Liver (tissue), 3 donors: ENCODE measurements at regions not wholly inside any gene's neighbourhood (a gene's known extent, or its start where the extent isn't known, plus 50 kb on each side); places are given as distances from the start of the nearest gene placed in this dataset.

Experiments
- CTCF ChIP-seq: fragments of 150-350 bp; IDR thresholded peaks from 2 replicates; pipeline ENCODE4 v1.5.1; 2017; ENCODE audit warnings: improper control_type of control experiment, low read depth, low read length; ENCODE audit not compliant: missing input control
- FOXA2 ChIP-seq: IDR thresholded peaks from 2 replicates; pipeline ENCODE4 v1.6.1; 2016; ENCODE audit warnings: antibody characterized with exemption
- GABPA ChIP-seq, 2 donors: IDR thresholded peaks in 1 of 2; conservative IDR thresholded peaks in 1 of 2; 2 replicates each; pipeline ENCODE4 v1.6.1; 2016; ENCODE audit warnings: antibody characterized with exemption in 2 of 2, mild to moderate bottlenecking in 1 of 2, moderate library complexity in 1 of 2
- JUND ChIP-seq, 2 donors: IDR thresholded peaks; 2 replicates each; pipeline ENCODE4 v1.6.1; 2016; ENCODE audit warnings: antibody characterized with exemption in 2 of 2
- MAX ChIP-seq: IDR thresholded peaks from 2 replicates; pipeline ENCODE4 v1.6.1; 2016; ENCODE audit warnings: antibody characterized with exemption
- RAD21 ChIP-seq, 2 donors: IDR thresholded peaks; 2 replicates each; pipeline ENCODE4 v1.6.1; 2016; ENCODE audit warnings: antibody characterized with exemption in 2 of 2, mild to moderate bottlenecking in 2 of 2
- YY1 ChIP-seq: IDR thresholded peaks from 2 replicates; pipeline ENCODE4 v1.6.1; 2016; ENCODE audit warnings: antibody characterized with exemption, mild to moderate bottlenecking
- ZBTB33 ChIP-seq: IDR thresholded peaks from 2 replicates; pipeline ENCODE4 v1.6.1; 2016; ENCODE audit warnings: antibody characterized with exemption
- TF ChIP-seq, protein P1 (sequence below): IDR thresholded peaks from 2 replicates; pipeline ENCODE4 v1.6.1; 2016; ENCODE audit warnings: antibody characterized with exemption, mild to moderate bottlenecking
- donor health status: healthy.
- donor health status: healthy.

GRCh38 chr6:34633256-34633655 is 63.3 kb downstream of the ILRUN start:
- no peak for TF ChIP-seq CTCF
- no peak for TF ChIP-seq GABPA (IDR thresholded peaks at IDR 0.05 in 1 of 2, conservative IDR thresholded peaks at IDR 0.05 in 1 of 2)
- TF ChIP-seq JUND (IDR thresholded peaks at IDR 0.05), result no peak
- no peak for TF ChIP-seq MAX
- TF ChIP-seq RAD21 (IDR thresholded peaks at IDR 0.05), result no peak
- TF ChIP-seq YY1, result no peak
- TF ChIP-seq FOXA2, result no peak
- TF ChIP-seq ZBTB33, result no peak
- TF ChIP-seq, protein P1, sequence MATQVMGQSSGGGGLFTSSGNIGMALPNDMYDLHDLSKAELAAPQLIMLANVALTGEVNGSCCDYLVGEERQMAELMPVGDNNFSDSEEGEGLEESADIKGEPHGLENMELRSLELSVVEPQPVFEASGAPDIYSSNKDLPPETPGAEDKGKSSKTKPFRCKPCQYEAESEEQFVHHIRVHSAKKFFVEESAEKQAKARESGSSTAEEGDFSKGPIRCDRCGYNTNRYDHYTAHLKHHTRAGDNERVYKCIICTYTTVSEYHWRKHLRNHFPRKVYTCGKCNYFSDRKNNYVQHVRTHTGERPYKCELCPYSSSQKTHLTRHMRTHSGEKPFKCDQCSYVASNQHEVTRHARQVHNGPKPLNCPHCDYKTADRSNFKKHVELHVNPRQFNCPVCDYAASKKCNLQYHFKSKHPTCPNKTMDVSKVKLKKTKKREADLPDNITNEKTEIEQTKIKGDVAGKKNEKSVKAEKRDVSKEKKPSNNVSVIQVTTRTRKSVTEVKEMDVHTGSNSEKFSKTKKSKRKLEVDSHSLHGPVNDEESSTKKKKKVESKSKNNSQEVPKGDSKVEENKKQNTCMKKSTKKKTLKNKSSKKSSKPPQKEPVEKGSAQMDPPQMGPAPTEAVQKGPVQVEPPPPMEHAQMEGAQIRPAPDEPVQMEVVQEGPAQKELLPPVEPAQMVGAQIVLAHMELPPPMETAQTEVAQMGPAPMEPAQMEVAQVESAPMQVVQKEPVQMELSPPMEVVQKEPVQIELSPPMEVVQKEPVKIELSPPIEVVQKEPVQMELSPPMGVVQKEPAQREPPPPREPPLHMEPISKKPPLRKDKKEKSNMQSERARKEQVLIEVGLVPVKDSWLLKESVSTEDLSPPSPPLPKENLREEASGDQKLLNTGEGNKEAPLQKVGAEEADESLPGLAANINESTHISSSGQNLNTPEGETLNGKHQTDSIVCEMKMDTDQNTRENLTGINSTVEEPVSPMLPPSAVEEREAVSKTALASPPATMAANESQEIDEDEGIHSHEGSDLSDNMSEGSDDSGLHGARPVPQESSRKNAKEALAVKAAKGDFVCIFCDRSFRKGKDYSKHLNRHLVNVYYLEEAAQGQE, result no peak
